ENCODE measurements at regions not wholly inside any gene's neighbourhood (a gene's known extent, or its start where the extent isn't known, plus 50 kb on each side); places are given as distances from the start of the nearest gene placed in this dataset.

GRCh38 chr18:49648811-49649210, 87.0 kb downstream of the LIPG start:
- WGBS, 2 experiments (ENCODE audit: extremely low coverage in 1 of 2, insufficient coverage in 1 of 2, insufficient read length in 1 of 2, insufficient replicate concordance in 2 of 2, low coverage in 1 of 2, low lambda C conversion rate in 2 of 2, missing lambda C conversion rate in 1 of 2), result 92% methylated on average over 3 of the region's 3 CpGs; no CpG with 5 or more reads in 1 of the 2 experiments
- Histone ChIP-seq H2BK15ac (ENCODE audit: low read length) (no peak overlapping the region), H3K18ac (ENCODE audit: extremely low read depth, low read length) (no peak overlapping the region), H2AK5ac (ENCODE audit: low read depth, low read length) (no peak overlapping the region), H3K14ac (ENCODE audit: insufficient read length) (no peak overlapping the region), H3K27ac (ENCODE audit: low read depth, low read length) (no peak overlapping the region), H2AFZ (ENCODE audit: low read length) (no peak overlapping the region), H3K4me1 (replicated peaks in 1 of 4; ENCODE audit: control insufficient read depth in 3 of 4, insufficient read depth in 4 of 4, low read length in 3 of 4) (peaks cover 0 to 6% (median 2%) of the 10 kb centered on the region in 4 experiments; a peak in 3 of 7 replicates), H3K79me1 (ENCODE audit: low read depth, low read length) (no peaks in the 10 kb centered on the region), H3K23ac (ENCODE audit: insufficient read length) (no peak overlapping the region), H3K4me2 (ENCODE audit: insufficient read depth in 1 of 2, low read depth in 2 of 2, low read length in 2 of 2) (no peak overlapping the region), H3K9ac (replicated peaks in 1 of 4; ENCODE audit: extremely low read depth in 1 of 4, low read depth in 3 of 4, low read length in 3 of 4) (no peak overlapping the region), H2BK5ac (ENCODE audit: low read depth, low read length) (no peak overlapping the region), H3K27me3 (replicated peaks in 1 of 4; ENCODE audit: control insufficient read depth in 3 of 4, extremely low read depth in 1 of 4, insufficient read depth in 3 of 4, low read length in 3 of 4) (no peaks in the 10 kb centered on the region), H4K91ac (replicated peaks; ENCODE audit: insufficient read length, low read length) (no peak overlapping the region), H2BK20ac (ENCODE audit: low read length) (no peak overlapping the region), H4K20me1 (replicated peaks in 1 of 2; ENCODE audit: control insufficient read depth in 1 of 2, insufficient read depth in 2 of 2, low read length in 2 of 2) (no peaks in the 10 kb centered on the region), H4K5ac (ENCODE audit: insufficient read length, low read depth, low read length) (no peak overlapping the region), H2BK120ac (replicated peaks; ENCODE audit: low read depth, low read length) (no peak overlapping the region), H3K4me3 (ENCODE audit: extremely low read depth in 1 of 4, insufficient read depth in 2 of 4, low read depth in 3 of 4, low read length in 4 of 4) (no peak overlapping the region), H3K4ac (replicated peaks; ENCODE audit: insufficient read length, low read depth, low read length) (no peak overlapping the region), H3K36me3 (ENCODE audit: control insufficient read depth in 2 of 4, insufficient read depth in 4 of 4, low read length in 3 of 4) (no peaks in the 10 kb centered on the region), H4K8ac (ENCODE audit: extremely low read depth, insufficient read depth, low read length) (no peak overlapping the region), H2BK12ac (ENCODE audit: low read depth, low read length) (no peak overlapping the region), H3K9me3 (ENCODE audit: insufficient read depth in 2 of 2, low read depth in 1 of 2, low read length in 1 of 2) (no peaks in the 10 kb centered on the region), H3K56ac (replicated peaks; ENCODE audit: insufficient read length, low read depth, low read length) (no peak overlapping the region), H3K23me2 (ENCODE audit: low read depth, low read length) (no peaks in the 10 kb centered on the region), H3K79me2 (ENCODE audit: control insufficient read depth in 1 of 2, insufficient read depth in 2 of 2, low read length in 2 of 2) (no peaks in the 10 kb centered on the region)
- POLR2A ChIA-PET (ENCODE audit: partially characterized antibody), result no interaction called here
- FAIRE-seq (no peak), DNase-seq (ENCODE audit: low read depth in 1 of 2, low spot score in 2 of 2) (no peak)
- TF ChIP-seq RAD21 (IDR thresholded peaks at IDR 0.05 in 1 of 2, conservative IDR thresholded peaks at IDR 0.05 in 1 of 2; ENCODE audit: low read depth in 2 of 2, low read length in 2 of 2) (no peak; a peak in 1 of 4 replicates), CHD2 (IDR thresholded peaks at IDR 0.05; ENCODE audit: low read length) (no peak), MAX (IDR thresholded peaks at IDR 0.05) (no peak), TBP (IDR thresholded peaks at IDR 0.05; ENCODE audit: low read depth, low read length) (no peak), MAFK (IDR thresholded peaks at IDR 0.05; ENCODE audit: low read depth, low read length) (no peak), CTCF (IDR thresholded peaks at IDR 0.05; ENCODE audit: control extremely low read depth in 1 of 3, insufficient read depth in 1 of 3, low read depth in 1 of 3, low read length in 3 of 3) (peak in 2 of 3 experiments; percentile 30; a peak in 2 of 4 replicates), SIRT6 (IDR thresholded peaks at IDR 0.05; ENCODE audit: low read length) (no peak)
- CTCF ChIA-PET (ENCODE audit: partially characterized antibody), result interaction anchor here (0.8 to 2.1 kb wide), 8 partner anchors 10 to 210 kb away, joined by 3 to 6 read pairs (median 4); no protein-coding TSS in a partner anchor

All from H1 (cell line).